Suprapubic skin (tissue), 4 donors: ENCODE measurements at regions not wholly inside any gene's neighbourhood (a gene's known extent, or its start where the extent isn't known, plus 50 kb on each side); places are given as distances from the start of the nearest gene placed in this dataset.
"Not testable (repeated sequence)": the region's sequence is repeated elsewhere in the genome, so short reads cannot be mapped to it uniquely, and the experiment has no call there.

Experiments used
- DNase-seq, 2 donors: peaks; one replicate each; pipeline ENCODE4 v3.0.0-alpha.2; 2019; ENCODE audit warnings: low spot score in 2 of 2
- H3K27ac ChIP-seq: fragments of 200-600 bp; sonication (generic); one replicate; pipeline ENCODE4 v1.5.1; 2019
- H3K27me3 ChIP-seq: fragments of 200-600 bp; sonication (generic); one replicate; pipeline ENCODE4 v1.5.1; 2019
- H3K36me3 ChIP-seq: fragments of 200-600 bp; sonication (generic); one replicate; pipeline ENCODE4 v1.5.1; 2019
- H3K4me1 ChIP-seq: fragments of 200-600 bp; sonication (generic); one replicate; pipeline ENCODE4 v1.5.1; 2019
- H3K4me3 ChIP-seq: fragments of 200-600 bp; sonication (generic); one replicate; pipeline ENCODE4 v1.5.1; 2019; ENCODE audit warnings: mild to moderate bottlenecking
- H3K9me3 ChIP-seq: fragments of 200-600 bp; sonication (generic); one replicate; pipeline ENCODE4 v1.5.1; 2019
- CTCF ChIP-seq, 2 donors: fragments of 200-600 bp in 1 of 2; fragments of 450-650 bp in 1 of 2; sonication (generic) in 1 of 2; IDR thresholded peaks; one replicate each; pipeline ENCODE4 v1.5.1; 2016 to 2019; ENCODE audit warnings: antibody characterized with exemption in 2 of 2, mild to moderate bottlenecking in 1 of 2, moderate library complexity in 1 of 2
- EP300 ChIP-seq: sonication (generic); formaldehyde crosslinking; IDR thresholded peaks from one replicate; pipeline ENCODE4 v1.6.1; 2017; ENCODE audit warnings: antibody characterized with exemption
- POLR2A ChIP-seq, 2 donors: fragments of 450-650 bp; IDR thresholded peaks; one replicate each; pipeline ENCODE4 v1.6.1; 2017; ENCODE audit warnings: antibody characterized with exemption in 2 of 2, mild to moderate bottlenecking in 2 of 2, moderate library complexity in 2 of 2
- POLR2AphosphoS5 ChIP-seq, 3 donors: sonication (generic); formaldehyde crosslinking; IDR thresholded peaks; one replicate each; pipeline ENCODE4 v1.6.1; 2017; ENCODE audit warnings: antibody characterized with exemption in 3 of 3
- WGBS: methylation state at CpG from one replicate; pipeline ENCODE4 v1.1.5; 2018; 5-methylcytosine and 5-hydroxymethylcytosine counted together

- WGBS: 76% methylated on average over 4 of the region's 4 CpGs
- no peaks in the 10 kb centered on the region for H3K36me3 ChIP-seq
Observed at GRCh38 chr4:84221704-84222103, 277.4 kb downstream of the NKX6-1 start.

GRCh38 chr4:84220990-84221389, 278.1 kb downstream of the NKX6-1 start:
- TF ChIP-seq CTCF (IDR thresholded peaks at IDR 0.05) (no peak), POLR2AphosphoS5 (IDR thresholded peaks at IDR 0.05) (no peak), POLR2A (IDR thresholded peaks at IDR 0.05) (no peak), EP300 (no peak)
- H3K27me3 ChIP-seq: no peaks in the 10 kb centered on the region
- H3K27ac ChIP-seq: no peak overlapping the region
- no peaks in the 10 kb centered on the region for H3K9me3 ChIP-seq
- H3K4me1 ChIP-seq: no peaks in the 10 kb centered on the region
- H3K36me3 ChIP-seq: no peaks in the 10 kb centered on the region
- 84% methylated on average over 6 of the region's 6 CpGs for WGBS
- DNase-seq: no peak
- H3K4me3 ChIP-seq: no peak overlapping the region

More at GRCh38 chr4:84221704-84222103, 277.4 kb downstream of the NKX6-1 start:
- Histone ChIP-seq H3K27ac (no peak overlapping the region), H3K4me3 (no peak overlapping the region), H3K27me3 (no peaks in the 10 kb centered on the region), H3K9me3 (no peaks in the 10 kb centered on the region), H3K4me1 (no peaks in the 10 kb centered on the region)
- DNase-seq: no peak
- TF ChIP-seq CTCF (IDR thresholded peaks at IDR 0.05) (no peak), EP300 (no peak), POLR2A (IDR thresholded peaks at IDR 0.05) (no peak), POLR2AphosphoS5 (IDR thresholded peaks at IDR 0.05) (no peak)

- no peaks in the 10 kb centered on the region for H3K9me3 ChIP-seq
- no peak overlapping the region for H3K27ac ChIP-seq
- WGBS: 65% methylated on average over 1 of the region's 1 CpG
- DNase-seq: no peak
- TF ChIP-seq EP300: no peak
- TF ChIP-seq POLR2A (IDR thresholded peaks at IDR 0.05): no peak
- no peak for TF ChIP-seq CTCF (IDR thresholded peaks at IDR 0.05)
- no peak for TF ChIP-seq POLR2AphosphoS5 (IDR thresholded peaks at IDR 0.05)
- no peaks in the 10 kb centered on the region for H3K27me3 ChIP-seq
- H3K4me1 ChIP-seq: no peaks in the 10 kb centered on the region
- no peak overlapping the region for H3K4me3 ChIP-seq
- no peaks in the 10 kb centered on the region for H3K36me3 ChIP-seq
Observed at GRCh38 chr4:84219656-84220055, 279.4 kb downstream of the NKX6-1 start.

GRCh38 chr4:84218031-84218430, 281.1 kb downstream of the NKX6-1 start:
- Histone ChIP-seq H3K4me3 (no peak overlapping the region), H3K27ac (no peak overlapping the region), H3K4me1 (no peaks in the 10 kb centered on the region), H3K9me3 (no peaks in the 10 kb centered on the region), H3K36me3 (no peaks in the 10 kb centered on the region), H3K27me3 (no peaks in the 10 kb centered on the region)
- TF ChIP-seq CTCF (IDR thresholded peaks at IDR 0.05) (no peak), POLR2AphosphoS5 (IDR thresholded peaks at IDR 0.05) (no peak), EP300 (no peak), POLR2A (IDR thresholded peaks at IDR 0.05) (no peak)
- DNase-seq: no peak
- 55% methylated on average over 9 of the region's 9 CpGs for WGBS

DNA sequence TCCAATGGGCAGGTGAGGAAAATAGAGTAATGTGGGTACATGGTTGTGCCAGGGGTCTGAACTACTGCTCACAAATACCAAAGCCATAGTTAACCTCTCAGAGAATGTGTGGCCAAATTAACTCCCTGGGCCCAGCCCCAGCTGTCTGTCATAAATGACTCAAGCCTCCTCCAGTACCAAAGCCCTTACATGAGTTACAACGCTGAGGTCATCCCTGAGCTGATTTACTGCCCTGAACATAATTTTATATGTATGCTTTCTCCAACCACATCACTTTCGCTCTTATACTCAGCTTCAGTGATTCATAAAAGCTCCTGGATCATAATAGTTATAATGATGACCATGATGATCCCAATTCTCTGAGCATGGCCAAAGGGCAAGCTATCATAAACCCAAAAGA, 283.9 kb downstream of the NKX6-1 start:
- Histone ChIP-seq H3K9me3 (no peaks in the 10 kb centered on the region), H3K27me3 (no peaks in the 10 kb centered on the region), H3K4me3 (no peak overlapping the region), H3K27ac (no peak overlapping the region), H3K4me1 (no peaks in the 10 kb centered on the region), H3K36me3 (no peaks in the 10 kb centered on the region)
- DNase-seq: no peak
- no peak for TF ChIP-seq CTCF (IDR thresholded peaks at IDR 0.05)
- TF ChIP-seq EP300: no peak
- no peak for TF ChIP-seq POLR2A (IDR thresholded peaks at IDR 0.05)
- no peak for TF ChIP-seq POLR2AphosphoS5 (IDR thresholded peaks at IDR 0.05)
- 94% methylated on average over 2 of the region's 2 CpGs for WGBS

GRCh38 chr4:84206226-84206625, 292.9 kb downstream of the NKX6-1 start:
- H3K36me3 ChIP-seq, H3K27me3 ChIP-seq, H3K4me3 ChIP-seq, H3K4me1 ChIP-seq, H3K27ac ChIP-seq, H3K9me3 ChIP-seq, DNase-seq: not testable (repeated sequence)
- 55% methylated on average over 4 of the region's 4 CpGs for WGBS
